Endothelial cell (in vitro differentiated cells): ENCODE measurements at regions not wholly inside any gene's neighbourhood (a gene's known extent, or its start where the extent isn't known, plus 50 kb on each side); places are given as distances from the start of the nearest gene placed in this dataset.

Experiments used
- DNase-seq: peaks from one replicate; pipeline ENCODE4 v3.0.0; 2021; ENCODE audit warnings: low spot score
- H3K27ac Mint-ChIP-seq: one replicate; pipeline ENCODE4 v1.8.0; 2021; ENCODE audit warnings: mixed read lengths, inconsistent platforms; ENCODE audit not compliant: unreplicated experiment
- H3K27me3 Mint-ChIP-seq: one replicate; pipeline ENCODE4 v1.8.0; 2021; ENCODE audit warnings: mild to moderate bottlenecking, moderate library complexity, mixed read lengths, inconsistent platforms; ENCODE audit not compliant: unreplicated experiment
- H3K36me3 Mint-ChIP-seq: one replicate; pipeline ENCODE4 v1.8.0; 2021; ENCODE audit warnings: mild to moderate bottlenecking, low read depth, mixed read lengths, inconsistent platforms; ENCODE audit not compliant: unreplicated experiment
- H3K4me1 Mint-ChIP-seq: one replicate; pipeline ENCODE4 v1.8.0; 2021; ENCODE audit warnings: mild to moderate bottlenecking, mixed read lengths, inconsistent platforms; ENCODE audit not compliant: unreplicated experiment
- H3K4me3 Mint-ChIP-seq: one replicate; pipeline ENCODE4 v1.8.0; 2021; ENCODE audit warnings: mild to moderate bottlenecking, mixed read lengths, inconsistent platforms; ENCODE audit not compliant: unreplicated experiment
- H3K9me3 Mint-ChIP-seq: one replicate; pipeline ENCODE4 v1.8.0; 2021; ENCODE audit warnings: mixed read lengths, inconsistent platforms; ENCODE audit not compliant: unreplicated experiment
- CTCF ChIP-seq: fragments of 200-600 bp; sonication (generic); IDR thresholded peaks from one replicate; pipeline ENCODE4 v1.5.0; 2021; ENCODE audit warnings: antibody characterized with exemption; ENCODE audit not compliant: unreplicated experiment

GRCh38 chr12:47560415-47560814, 145.4 kb downstream of the RPAP3 start:
- H3K4me3 Mint-ChIP-seq: no peak overlapping the region
- no peaks in the 10 kb centered on the region for H3K27me3 Mint-ChIP-seq
- no peaks in the 10 kb centered on the region for H3K9me3 Mint-ChIP-seq
- H3K4me1 Mint-ChIP-seq: no peaks in the 10 kb centered on the region
- H3K27ac Mint-ChIP-seq: no peak overlapping the region
- DNase-seq: no peak
- H3K36me3 Mint-ChIP-seq: no peaks in the 10 kb centered on the region
- TF ChIP-seq CTCF: no peak

GRCh38 chr12:47558625-47559345, 147.0 kb downstream of the RPAP3 start:
- no peak overlapping the region for H3K27ac Mint-ChIP-seq
- no peak for TF ChIP-seq CTCF
- H3K4me3 Mint-ChIP-seq: no peak overlapping the region
- H3K27me3 Mint-ChIP-seq: no peaks in the 10 kb centered on the region
- no peak for DNase-seq
- H3K36me3 Mint-ChIP-seq: no peaks in the 10 kb centered on the region
- H3K9me3 Mint-ChIP-seq: no peaks in the 10 kb centered on the region
- no peaks in the 10 kb centered on the region for H3K4me1 Mint-ChIP-seq

GRCh38 chr12:47557386-47557785, 148.4 kb downstream of the RPAP3 start:
- no peaks in the 10 kb centered on the region for H3K4me1 Mint-ChIP-seq
- H3K36me3 Mint-ChIP-seq: no peaks in the 10 kb centered on the region
- no peak overlapping the region for H3K4me3 Mint-ChIP-seq
- no peak overlapping the region for H3K27ac Mint-ChIP-seq
- DNase-seq: no peak
- peaks cover 5% of the 10 kb centered on the region for H3K9me3 Mint-ChIP-seq
- TF ChIP-seq CTCF: no peak
- H3K27me3 Mint-ChIP-seq: no peaks in the 10 kb centered on the region

- Mint-ChIP-seq H3K27me3 (no peaks in the 10 kb centered on the region), H3K4me1 (no peaks in the 10 kb centered on the region), H3K4me3 (no peak overlapping the region), H3K36me3 (no peaks in the 10 kb centered on the region), H3K27ac (no peak overlapping the region), H3K9me3 (peaks cover 5% of the 10 kb centered on the region)
- no peak for TF ChIP-seq CTCF
- no peak for DNase-seq
These were observed 149.4 kb downstream of the RPAP3 start for GRCh38 chr12:47556261-47557030.

- Mint-ChIP-seq H3K4me3 (no peak overlapping the region), H3K27me3 (no peaks in the 10 kb centered on the region), H3K27ac (no peak overlapping the region), H3K4me1 (no peaks in the 10 kb centered on the region), H3K36me3 (no peaks in the 10 kb centered on the region), H3K9me3 (peaks cover 5% of the 10 kb centered on the region)
- no peak for DNase-seq
- no peak for TF ChIP-seq CTCF
These were observed 151.7 kb downstream of the RPAP3 start for GRCh38 chr12:47554046-47554653.
